Liver (tissue), 8 donors: ENCODE measurements at regions not wholly inside any gene's neighbourhood (a gene's known extent, or its start where the extent isn't known, plus 50 kb on each side); places are given as distances from the start of the nearest gene placed in this dataset.

ENCODE experiments used
- DNase-seq: peaks from one replicate; pipeline ENCODE4 v3.0.0-alpha.2; 2017; ENCODE audit warnings: low spot score
- H3K27ac ChIP-seq, 2 donors: one replicate each; pipeline ENCODE4 v1.7.0; 2013; ENCODE audit warnings: inconsistent platforms in 2 of 2, low read length in 2 of 2, control low read depth in 1 of 2, low read depth in 1 of 2, mild to moderate bottlenecking in 1 of 2
- H3K27me3 ChIP-seq, 4 donors: one replicate each; pipeline versions ENCODE4 v1.6.1 to v1.7.0; 2013; ENCODE audit warnings: low read length in 3 of 4, inconsistent platforms in 1 of 4, mild to moderate bottlenecking in 1 of 4, moderate library complexity in 1 of 4; ENCODE audit not compliant: control insufficient read depth in 4 of 4, insufficient read depth in 4 of 4
- H3K36me3 ChIP-seq, 4 donors: one replicate each; pipeline versions ENCODE4 v1.6.1 to v1.7.0; 2013; ENCODE audit warnings: low read length in 3 of 4, mild to moderate bottlenecking in 3 of 4, low read depth in 1 of 4, moderate library complexity in 1 of 4; ENCODE audit not compliant: control insufficient read depth in 4 of 4, insufficient read depth in 3 of 4
- H3K4me1 ChIP-seq, 4 donors: one replicate each; pipeline versions ENCODE4 v1.6.1 to v1.7.0; 2013; ENCODE audit warnings: low read length in 3 of 4, mild to moderate bottlenecking in 3 of 4, moderate library complexity in 1 of 4; ENCODE audit not compliant: control insufficient read depth in 4 of 4, insufficient read depth in 4 of 4
- H3K4me3 ChIP-seq, 3 donors: one replicate each; pipeline versions ENCODE4 v1.6.1 to v1.7.0; 2013; ENCODE audit warnings: low read length in 3 of 3, control low read depth in 1 of 3, low read depth in 1 of 3, mild to moderate bottlenecking in 1 of 3
- H3K9ac ChIP-seq, 2 donors: one replicate each; pipeline ENCODE4 v1.7.0; 2013; ENCODE audit warnings: low read length in 2 of 2, mild to moderate bottlenecking in 2 of 2, moderate library complexity in 2 of 2, control low read depth in 1 of 2, low read depth in 1 of 2
- H3K9me3 ChIP-seq, 4 donors: one replicate each; pipeline versions ENCODE4 v1.6.1 to v1.7.0; 2013; ENCODE audit warnings: low read length in 3 of 4; ENCODE audit not compliant: control insufficient read depth in 4 of 4
- ATF3 ChIP-seq: IDR thresholded peaks from 2 replicates; pipeline ENCODE4 v1.6.1; 2016; ENCODE audit warnings: antibody characterized with exemption
- CTCF ChIP-seq: fragments of 150-350 bp; IDR thresholded peaks from 2 replicates; pipeline ENCODE4 v1.5.1; 2017; ENCODE audit warnings: improper control_type of control experiment, low read depth, low read length; ENCODE audit not compliant: missing input control
- EGR1 ChIP-seq, 2 donors: IDR thresholded peaks; 2 replicates each; pipeline ENCODE4 v1.6.1; 2016 to 2018; ENCODE audit warnings: antibody characterized with exemption in 2 of 2, low read depth in 2 of 2
- FOXA1 ChIP-seq: IDR thresholded peaks from 2 replicates; pipeline ENCODE4 v1.6.1; 2016; ENCODE audit warnings: antibody characterized with exemption
- FOXA2 ChIP-seq: IDR thresholded peaks from 2 replicates; pipeline ENCODE4 v1.6.1; 2016; ENCODE audit warnings: antibody characterized with exemption
- HNF4A ChIP-seq, 2 donors: conservative IDR thresholded peaks; 2 replicates each; pipeline ENCODE4 v1.6.1; 2016; ENCODE audit warnings: antibody characterized with exemption in 2 of 2, mild to moderate bottlenecking in 2 of 2
- HNF4G ChIP-seq: IDR thresholded peaks from 2 replicates; pipeline ENCODE4 v1.6.1; 2016; ENCODE audit warnings: antibody characterized with exemption
- JUND ChIP-seq, 2 donors: IDR thresholded peaks; 2 replicates each; pipeline ENCODE4 v1.6.1; 2016; ENCODE audit warnings: antibody characterized with exemption in 2 of 2
- NR2F2 ChIP-seq: IDR thresholded peaks from 2 replicates; pipeline ENCODE4 v1.6.1; 2016; ENCODE audit warnings: antibody characterized with exemption
- RAD21 ChIP-seq, 2 donors: IDR thresholded peaks; 2 replicates each; pipeline ENCODE4 v1.6.1; 2016; ENCODE audit warnings: antibody characterized with exemption in 2 of 2, mild to moderate bottlenecking in 2 of 2
- RXRA ChIP-seq, 2 donors: IDR thresholded peaks; 2 replicates each; pipeline ENCODE4 v1.6.1; 2017 to 2018; ENCODE audit warnings: antibody characterized with exemption in 2 of 2, mild to moderate bottlenecking in 1 of 2
- SP1 ChIP-seq: IDR thresholded peaks from 2 replicates; pipeline ENCODE4 v1.6.1; 2018; ENCODE audit warnings: antibody characterized with exemption, mild to moderate bottlenecking
- TAF1 ChIP-seq: conservative IDR thresholded peaks from 2 replicates; pipeline ENCODE4 v1.6.1; 2016; ENCODE audit warnings: antibody characterized with exemption, mild to moderate bottlenecking
- YY1 ChIP-seq: IDR thresholded peaks from 2 replicates; pipeline ENCODE4 v1.6.1; 2016; ENCODE audit warnings: antibody characterized with exemption, mild to moderate bottlenecking
- ZBTB33 ChIP-seq: IDR thresholded peaks from 2 replicates; pipeline ENCODE4 v1.6.1; 2016; ENCODE audit warnings: antibody characterized with exemption
- WGBS: extraction: QIAGEN DNeasy Blood & Tissue Kit; methylation state at CpG from one replicate; pipeline ENCODE4 v1.1.7; 2013; 5-methylcytosine and 5-hydroxymethylcytosine counted together
- TF ChIP-seq, protein P1 (sequence below): IDR thresholded peaks from 2 replicates; pipeline ENCODE4 v1.6.1; 2016; ENCODE audit warnings: antibody characterized with exemption, mild to moderate bottlenecking
- TF ChIP-seq, protein P2 (sequence below): IDR thresholded peaks from 2 replicates; pipeline ENCODE4 v1.6.1; 2016; ENCODE audit warnings: antibody characterized with exemption
- donor health status: healthy.
- donor health status: healthy.
- donor health status: healthy.
- donor health status: healthy.
- donor health status: healthy.

- Histone ChIP-seq H3K9ac (no peak overlapping the region), H3K27ac (no peak overlapping the region), H3K4me3 (no peak overlapping the region), H3K4me1 (no peaks in the 10 kb centered on the region), H3K27me3 (peaks cover 0 to 2% (median 0%) of the 10 kb centered on the region in 4 donors), H3K9me3 (no peaks in the 10 kb centered on the region), H3K36me3 (no peaks in the 10 kb centered on the region)
- DNase-seq = no peak
- TF ChIP-seq ATF3 = no peak
- no peak for TF ChIP-seq NR2F2
- TF ChIP-seq FOXA1 = no peak
- TF ChIP-seq HNF4G = no peak
- TF ChIP-seq, protein P1, sequence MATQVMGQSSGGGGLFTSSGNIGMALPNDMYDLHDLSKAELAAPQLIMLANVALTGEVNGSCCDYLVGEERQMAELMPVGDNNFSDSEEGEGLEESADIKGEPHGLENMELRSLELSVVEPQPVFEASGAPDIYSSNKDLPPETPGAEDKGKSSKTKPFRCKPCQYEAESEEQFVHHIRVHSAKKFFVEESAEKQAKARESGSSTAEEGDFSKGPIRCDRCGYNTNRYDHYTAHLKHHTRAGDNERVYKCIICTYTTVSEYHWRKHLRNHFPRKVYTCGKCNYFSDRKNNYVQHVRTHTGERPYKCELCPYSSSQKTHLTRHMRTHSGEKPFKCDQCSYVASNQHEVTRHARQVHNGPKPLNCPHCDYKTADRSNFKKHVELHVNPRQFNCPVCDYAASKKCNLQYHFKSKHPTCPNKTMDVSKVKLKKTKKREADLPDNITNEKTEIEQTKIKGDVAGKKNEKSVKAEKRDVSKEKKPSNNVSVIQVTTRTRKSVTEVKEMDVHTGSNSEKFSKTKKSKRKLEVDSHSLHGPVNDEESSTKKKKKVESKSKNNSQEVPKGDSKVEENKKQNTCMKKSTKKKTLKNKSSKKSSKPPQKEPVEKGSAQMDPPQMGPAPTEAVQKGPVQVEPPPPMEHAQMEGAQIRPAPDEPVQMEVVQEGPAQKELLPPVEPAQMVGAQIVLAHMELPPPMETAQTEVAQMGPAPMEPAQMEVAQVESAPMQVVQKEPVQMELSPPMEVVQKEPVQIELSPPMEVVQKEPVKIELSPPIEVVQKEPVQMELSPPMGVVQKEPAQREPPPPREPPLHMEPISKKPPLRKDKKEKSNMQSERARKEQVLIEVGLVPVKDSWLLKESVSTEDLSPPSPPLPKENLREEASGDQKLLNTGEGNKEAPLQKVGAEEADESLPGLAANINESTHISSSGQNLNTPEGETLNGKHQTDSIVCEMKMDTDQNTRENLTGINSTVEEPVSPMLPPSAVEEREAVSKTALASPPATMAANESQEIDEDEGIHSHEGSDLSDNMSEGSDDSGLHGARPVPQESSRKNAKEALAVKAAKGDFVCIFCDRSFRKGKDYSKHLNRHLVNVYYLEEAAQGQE = no peak
- no peak for TF ChIP-seq HNF4A (conservative IDR thresholded peaks at IDR 0.05)
- no peak for TF ChIP-seq ZBTB33
- no peak for TF ChIP-seq FOXA2
- no peak for TF ChIP-seq TAF1
- TF ChIP-seq EGR1 (IDR thresholded peaks at IDR 0.05; ENCODE audit: low read depth in 2 of 2) = no peak
- no peak for TF ChIP-seq RXRA (IDR thresholded peaks at IDR 0.05)
- TF ChIP-seq JUND (IDR thresholded peaks at IDR 0.05) = no peak
- TF ChIP-seq YY1 = no peak
- TF ChIP-seq, protein P2, sequence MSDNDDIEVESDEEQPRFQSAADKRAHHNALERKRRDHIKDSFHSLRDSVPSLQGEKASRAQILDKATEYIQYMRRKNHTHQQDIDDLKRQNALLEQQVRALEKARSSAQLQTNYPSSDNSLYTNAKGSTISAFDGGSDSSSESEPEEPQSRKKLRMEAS = no peak
- TF ChIP-seq CTCF = no peak
- WGBS = 65% methylated on average over 14 of the region's 14 CpGs
These were observed 520.0 kb downstream of the GLRX3 start for GRCh38 chr10:130656187-130656575.

DNA sequence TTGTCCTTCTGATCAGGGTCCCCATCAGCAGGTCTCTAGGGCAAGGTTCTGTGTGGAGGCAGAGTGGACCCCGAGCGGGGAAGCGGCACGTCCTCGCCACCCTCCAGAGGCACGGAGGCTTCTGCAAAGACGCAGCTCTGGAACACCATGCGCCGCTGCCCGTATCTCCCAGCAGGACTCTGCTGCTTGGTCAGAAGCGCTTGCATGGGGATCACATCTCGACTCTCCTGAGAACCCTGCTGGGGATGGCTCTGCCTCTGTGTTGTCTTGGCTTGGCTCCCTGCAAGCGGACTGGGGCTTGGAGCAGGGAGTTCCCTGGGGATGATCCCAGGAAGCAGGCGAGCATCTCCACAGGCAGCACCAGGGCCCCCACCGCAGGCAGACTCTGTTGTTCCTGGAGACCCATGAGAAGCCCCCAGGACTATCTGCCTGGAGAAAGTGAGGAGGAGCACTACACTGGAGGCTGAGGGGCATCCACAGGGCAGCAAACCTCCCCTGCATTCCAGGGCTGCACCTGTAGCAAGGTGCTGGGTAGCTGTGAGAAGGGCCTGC is 520.5 kb downstream of the GLRX3 start:
- TF ChIP-seq EGR1 (IDR thresholded peaks at IDR 0.05; ENCODE audit: low read depth in 2 of 2) (no peak), JUND (IDR thresholded peaks at IDR 0.05) (no peak), RAD21 (IDR thresholded peaks at IDR 0.05) (no peak), SP1 (no peak)
- WGBS = 88% methylated on average over 15 of the region's 15 CpGs
- no peak overlapping the region for H3K27ac ChIP-seq
- H3K9ac ChIP-seq = no peak overlapping the region
- no peaks in the 10 kb centered on the region for H3K4me1 ChIP-seq
- no peaks in the 10 kb centered on the region for H3K36me3 ChIP-seq
- H3K4me3 ChIP-seq = no peak overlapping the region
- H3K27me3 ChIP-seq = peaks cover 0 to 2% (median 0%) of the 10 kb centered on the region in 4 donors
- no peaks in the 10 kb centered on the region for H3K9me3 ChIP-seq
- DNase-seq = no peak
